Esophagus (tissue), 2 donors: ENCODE measurements at regions not wholly inside any gene's neighbourhood (a gene's known extent, or its start where the extent isn't known, plus 50 kb on each side); places are given as distances from the start of the nearest gene placed in this dataset.

Source experiments
- H3K27ac ChIP-seq, 2 donors: one replicate each; pipeline ENCODE4 v1.5.1; 2013; ENCODE audit warnings: low read depth in 2 of 2, mild to moderate bottlenecking in 2 of 2, inconsistent platforms in 1 of 2, low read length in 1 of 2, moderate library complexity in 1 of 2
- H3K27me3 ChIP-seq, 2 donors: one replicate each; pipeline ENCODE4 v1.6.1; 2013; ENCODE audit warnings: low read length in 2 of 2, control low read depth in 1 of 2, mild to moderate bottlenecking in 1 of 2; ENCODE audit not compliant: insufficient read depth in 2 of 2, control insufficient read depth in 1 of 2
- H3K36me3 ChIP-seq, 2 donors: one replicate each; pipeline ENCODE4 v1.6.1; 2013; ENCODE audit warnings: low read length in 1 of 2; ENCODE audit not compliant: control insufficient read depth in 2 of 2, insufficient read depth in 2 of 2
- H3K4me1 ChIP-seq, 2 donors: one replicate each; pipeline ENCODE4 v1.6.1; 2013; ENCODE audit warnings: low read length in 1 of 2; ENCODE audit not compliant: control insufficient read depth in 2 of 2, insufficient read depth in 2 of 2
- H3K4me3 ChIP-seq, 2 donors: one replicate each; pipeline ENCODE4 v1.5.1; 2013; ENCODE audit warnings: low read length in 2 of 2, mild to moderate bottlenecking in 2 of 2, low read depth in 1 of 2, moderate library complexity in 1 of 2
- H3K9me3 ChIP-seq, 2 donors: one replicate each; pipeline ENCODE4 v1.6.1; 2013; ENCODE audit warnings: mild to moderate bottlenecking in 2 of 2, low read depth in 1 of 2, low read length in 1 of 2, moderate library complexity in 1 of 2; ENCODE audit not compliant: control insufficient read depth in 2 of 2, insufficient read depth in 1 of 2
- WGBS, 2 donors: extraction: QIAGEN DNeasy Blood & Tissue Kit; methylation state at CpG; one replicate each; pipeline ENCODE4 v1.1.7; 2013; 5-methylcytosine and 5-hydroxymethylcytosine counted together
- donor health status: healthy with polysubstance abuse.
- donor health status: Bipolar disorder and iron deficiency.

- no peak overlapping the region for H3K4me3 ChIP-seq
- no peaks in the 10 kb centered on the region for H3K36me3 ChIP-seq
- whole genome bisulfite sequencing, 2 donors, result 56 to 63% methylated on average over 8 of the region's 8 CpGs
- H3K9me3 ChIP-seq, result no peaks in the 10 kb centered on the region
- H3K4me1 ChIP-seq, result no peaks in the 10 kb centered on the region
- no peak overlapping the region for H3K27ac ChIP-seq
- no peaks in the 10 kb centered on the region for H3K27me3 ChIP-seq
Measured at GRCh38 chr3:43921056-43921648, 230.4 kb downstream of the ABHD5 start.

GRCh38 chr3:43922374-43922773 is 231.6 kb downstream of the ABHD5 start:
- Histone ChIP-seq H3K27me3 (no peaks in the 10 kb centered on the region), H3K27ac (no peak overlapping the region), H3K4me1 (no peaks in the 10 kb centered on the region), H3K9me3 (no peaks in the 10 kb centered on the region), H3K36me3 (no peaks in the 10 kb centered on the region), H3K4me3 (no peak overlapping the region)
- 74 to 80% methylated on average over 3 of the region's 3 CpGs for WGBS, 2 donors

GRCh38 chr3:43923104-43923882 is 232.6 kb downstream of the ABHD5 start:
- no peaks in the 10 kb centered on the region for H3K27me3 ChIP-seq
- 20 to 24% methylated on average over 13 of the region's 13 CpGs for WGBS, 2 donors
- H3K4me3 ChIP-seq, result no peak overlapping the region

GRCh38 chr3:43926055-43926454 is 235.3 kb downstream of the ABHD5 start:
- Histone ChIP-seq H3K27ac (no peak overlapping the region), H3K27me3 (no peaks in the 10 kb centered on the region), H3K9me3 (no peaks in the 10 kb centered on the region), H3K4me3 (no peak overlapping the region), H3K4me1 (no peaks in the 10 kb centered on the region), H3K36me3 (no peaks in the 10 kb centered on the region)
- 61% methylated on average over 5 of the region's 5 CpGs for WGBS, 2 donors

More at GRCh38 chr3:43923104-43923882, 232.6 kb downstream of the ABHD5 start:
- H3K4me1 ChIP-seq, result no peaks in the 10 kb centered on the region
- no peak overlapping the region for H3K27ac ChIP-seq
- H3K36me3 ChIP-seq, result no peaks in the 10 kb centered on the region
- no peaks in the 10 kb centered on the region for H3K9me3 ChIP-seq

GRCh38 chr3:43932921-43933320 is 242.2 kb downstream of the ABHD5 start:
- no peak overlapping the region for H3K4me3 ChIP-seq
- no peaks in the 10 kb centered on the region for H3K27me3 ChIP-seq
- H3K27ac ChIP-seq, result no peak overlapping the region
- no peaks in the 10 kb centered on the region for H3K9me3 ChIP-seq
- H3K4me1 ChIP-seq, result no peaks in the 10 kb centered on the region
- no peaks in the 10 kb centered on the region for H3K36me3 ChIP-seq
- 40 to 63% methylated on average over 3 of the region's 3 CpGs for WGBS, 2 donors

GRCh38 chr3:43948013-43948412 is 257.3 kb downstream of the ABHD5 start:
- Histone ChIP-seq H3K4me3 (no peak overlapping the region), H3K27me3 (peaks cover 0 to 2% of the 10 kb centered on the region in 2 donors), H3K27ac (no peak overlapping the region), H3K4me1 (no peaks in the 10 kb centered on the region), H3K36me3 (no peaks in the 10 kb centered on the region), H3K9me3 (no peaks in the 10 kb centered on the region)
- 72 to 84% methylated on average over 5 of the region's 5 CpGs for WGBS, 2 donors

- Histone ChIP-seq H3K27ac (no peak overlapping the region), H3K36me3 (no peaks in the 10 kb centered on the region), H3K27me3 (peaks cover 0 to 5% of the 10 kb centered on the region in 2 donors), H3K4me1 (no peaks in the 10 kb centered on the region), H3K9me3 (no peaks in the 10 kb centered on the region), H3K4me3 (no peak overlapping the region)
- 66 to 76% methylated on average over 6 of the region's 6 CpGs for WGBS, 2 donors
Measured at GRCh38 chr3:43949594-43949993, 258.9 kb downstream of the ABHD5 start.

GRCh38 chr3:43950775-43951174 is 260.0 kb downstream of the ABHD5 start:
- H3K27me3 ChIP-seq, result peaks cover 0 to 5% of the 10 kb centered on the region in 2 donors
- WGBS, 2 donors, result 46 to 56% methylated on average over 4 of the region's 4 CpGs
- no peaks in the 10 kb centered on the region for H3K9me3 ChIP-seq
- H3K4me3 ChIP-seq, result no peak overlapping the region
- H3K27ac ChIP-seq, result no peak overlapping the region
- no peaks in the 10 kb centered on the region for H3K36me3 ChIP-seq
- no peaks in the 10 kb centered on the region for H3K4me1 ChIP-seq

- 67 to 74% methylated on average over 4 of the region's 4 CpGs for WGBS, 2 donors
- Histone ChIP-seq H3K4me1 (no peaks in the 10 kb centered on the region), H3K27me3 (peaks cover 0 to 5% of the 10 kb centered on the region in 2 donors), H3K27ac (no peak overlapping the region), H3K36me3 (no peaks in the 10 kb centered on the region), H3K9me3 (no peaks in the 10 kb centered on the region), H3K4me3 (no peak overlapping the region)
Measured at GRCh38 chr3:43951813-43952212, 261.1 kb downstream of the ABHD5 start.

- Histone ChIP-seq H3K27me3 (peaks cover 0 to 5% of the 10 kb centered on the region in 2 donors), H3K9me3 (no peaks in the 10 kb centered on the region), H3K4me3 (no peak overlapping the region), H3K36me3 (no peaks in the 10 kb centered on the region), H3K4me1 (no peaks in the 10 kb centered on the region), H3K27ac (no peak overlapping the region)
- 77 to 79% methylated on average over 10 of the region's 10 CpGs for WGBS, 2 donors
Measured at GRCh38 chr3:43953380-43953779, 262.6 kb downstream of the ABHD5 start.
